ENCODE measurements at regions not wholly inside any gene's neighbourhood (a gene's known extent, or its start where the extent isn't known, plus 50 kb on each side); places are given as distances from the start of the nearest gene placed in this dataset.

DNA sequence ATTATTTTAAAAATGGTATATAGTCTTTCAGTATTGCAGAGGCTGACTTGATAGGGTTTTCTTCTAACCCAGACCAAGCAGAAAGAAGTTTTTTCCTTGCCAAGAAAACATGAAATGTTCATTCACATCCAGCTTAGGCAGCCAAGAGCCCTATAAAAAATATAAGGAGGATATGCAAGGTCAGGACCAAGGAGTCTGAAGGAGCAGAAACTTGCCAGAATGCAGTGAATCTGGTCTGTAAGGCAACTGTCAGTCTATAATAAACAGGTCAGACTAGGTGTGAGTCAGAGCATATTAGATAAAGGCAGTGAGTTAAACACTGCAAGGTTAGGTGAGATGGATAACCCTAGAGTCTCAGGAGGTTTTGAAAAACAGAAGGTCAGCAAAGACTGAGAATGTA lies 645.5 kb downstream of the C12orf50 start:
- TF ChIP-seq, protein P1, sequence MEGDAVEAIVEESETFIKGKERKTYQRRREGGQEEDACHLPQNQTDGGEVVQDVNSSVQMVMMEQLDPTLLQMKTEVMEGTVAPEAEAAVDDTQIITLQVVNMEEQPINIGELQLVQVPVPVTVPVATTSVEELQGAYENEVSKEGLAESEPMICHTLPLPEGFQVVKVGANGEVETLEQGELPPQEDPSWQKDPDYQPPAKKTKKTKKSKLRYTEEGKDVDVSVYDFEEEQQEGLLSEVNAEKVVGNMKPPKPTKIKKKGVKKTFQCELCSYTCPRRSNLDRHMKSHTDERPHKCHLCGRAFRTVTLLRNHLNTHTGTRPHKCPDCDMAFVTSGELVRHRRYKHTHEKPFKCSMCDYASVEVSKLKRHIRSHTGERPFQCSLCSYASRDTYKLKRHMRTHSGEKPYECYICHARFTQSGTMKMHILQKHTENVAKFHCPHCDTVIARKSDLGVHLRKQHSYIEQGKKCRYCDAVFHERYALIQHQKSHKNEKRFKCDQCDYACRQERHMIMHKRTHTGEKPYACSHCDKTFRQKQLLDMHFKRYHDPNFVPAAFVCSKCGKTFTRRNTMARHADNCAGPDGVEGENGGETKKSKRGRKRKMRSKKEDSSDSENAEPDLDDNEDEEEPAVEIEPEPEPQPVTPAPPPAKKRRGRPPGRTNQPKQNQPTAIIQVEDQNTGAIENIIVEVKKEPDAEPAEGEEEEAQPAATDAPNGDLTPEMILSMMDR (IDR thresholded peaks at IDR 0.05) = no peak
- Mint-ChIP-seq H3K36me3 (ENCODE audit: low read depth) (no peaks in the 10 kb centered on the region), H3K4me1 (ENCODE audit: low read depth) (peaks cover 3% of the 10 kb centered on the region), H3K27ac (ENCODE audit: unreplicated experiment) (no peak overlapping the region), H3K27me3 (ENCODE audit: low read depth) (peaks cover 5% of the 10 kb centered on the region), H3K4me3 (ENCODE audit: unreplicated experiment) (no peak overlapping the region), H3K9me3 (ENCODE audit: low read depth) (peaks cover 2% of the 10 kb centered on the region)
- DNase-seq (ENCODE audit: low spot score) = no peak

DNA sequence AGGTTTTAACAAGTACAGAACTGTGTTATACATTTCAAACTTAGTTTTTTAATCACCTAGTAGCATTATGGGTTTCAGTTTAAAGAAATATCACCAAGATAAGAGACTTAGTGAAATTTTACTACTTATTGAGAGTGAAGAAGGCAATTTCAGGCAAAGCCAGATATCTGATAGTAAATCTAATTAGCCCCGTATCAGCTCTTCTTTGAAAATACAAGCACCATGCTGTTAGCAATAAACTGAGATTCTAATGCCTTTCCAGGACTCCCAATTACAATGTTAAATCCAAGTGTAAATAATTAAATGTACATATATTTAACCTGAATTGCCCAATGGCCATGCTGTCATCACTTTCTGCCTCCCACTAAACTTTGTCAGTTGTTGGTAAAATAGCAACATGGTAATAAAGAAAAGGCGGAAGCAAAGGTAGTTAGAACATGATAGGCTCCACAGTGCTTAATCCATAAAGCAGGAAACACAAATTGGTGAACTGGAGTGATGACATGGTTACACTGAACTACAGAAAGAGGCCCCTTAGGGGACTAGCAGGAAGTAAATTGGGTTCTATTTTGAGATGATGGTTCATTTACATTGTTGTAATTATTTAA lies 646.1 kb downstream of the C12orf50 start:
- Mint-ChIP-seq H3K9me3 (ENCODE audit: low read depth) (peaks cover 2% of the 10 kb centered on the region), H3K27me3 (ENCODE audit: low read depth) (peaks cover 5% of the 10 kb centered on the region), H3K36me3 (ENCODE audit: low read depth) (no peaks in the 10 kb centered on the region), H3K27ac (ENCODE audit: unreplicated experiment) (no peak overlapping the region), H3K4me3 (ENCODE audit: unreplicated experiment) (no peak overlapping the region), H3K4me1 (ENCODE audit: low read depth) (peaks cover 3% of the 10 kb centered on the region)
- DNase-seq (ENCODE audit: low spot score) = no peak
- TF ChIP-seq, protein P1 (IDR thresholded peaks at IDR 0.05) = no peak

DNA sequence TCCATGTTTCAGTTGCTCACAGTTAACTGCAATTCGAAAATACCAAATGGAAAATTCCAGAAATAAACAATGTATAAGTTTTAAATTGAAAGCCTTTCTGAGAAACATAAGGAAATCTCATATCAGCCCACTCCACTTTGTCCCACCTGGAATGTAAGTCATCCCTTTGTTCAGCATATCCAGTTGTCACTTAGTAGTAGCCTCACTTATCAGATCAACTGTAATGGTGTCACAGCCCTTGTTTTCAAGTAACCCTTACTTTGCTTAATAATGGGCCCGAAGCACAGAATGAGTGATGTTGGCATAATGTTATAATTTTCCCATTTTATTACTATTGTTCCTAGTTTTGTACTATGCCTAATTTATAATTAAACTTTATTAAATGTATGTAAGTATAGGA lies 646.8 kb downstream of the C12orf50 start:
- H3K4me1 Mint-ChIP-seq (ENCODE audit: low read depth) = peaks cover 3% of the 10 kb centered on the region
- H3K27ac Mint-ChIP-seq (ENCODE audit: unreplicated experiment) = no peak overlapping the region
- no peaks in the 10 kb centered on the region for H3K9me3 Mint-ChIP-seq (ENCODE audit: low read depth)
- DNase-seq (ENCODE audit: low spot score) = no peak
- peaks cover 5% of the 10 kb centered on the region for H3K27me3 Mint-ChIP-seq (ENCODE audit: low read depth)
- H3K36me3 Mint-ChIP-seq (ENCODE audit: low read depth) = no peaks in the 10 kb centered on the region
- no peak overlapping the region for H3K4me3 Mint-ChIP-seq (ENCODE audit: unreplicated experiment)
- TF ChIP-seq, protein P1 (IDR thresholded peaks at IDR 0.05) = no peak

DNA sequence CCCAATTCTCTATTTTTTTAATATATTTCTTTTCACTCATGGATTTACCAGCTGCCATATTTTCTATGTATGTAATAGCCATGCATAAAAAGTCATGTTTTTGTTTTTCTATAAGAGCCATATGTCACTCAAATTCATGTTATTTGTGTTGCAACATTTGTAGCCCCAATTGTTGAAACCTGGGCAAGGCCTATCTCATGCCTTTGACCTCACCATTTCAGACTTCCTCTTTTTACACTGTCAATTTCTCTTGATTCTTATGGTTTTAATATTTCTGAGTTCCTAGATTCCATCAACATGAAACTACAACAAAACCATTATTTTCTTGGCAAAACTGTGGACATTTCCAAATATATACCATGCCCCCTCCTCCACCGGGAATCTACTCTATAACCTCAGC lies 647.5 kb downstream of the C12orf50 start:
- Mint-ChIP-seq H3K27ac (ENCODE audit: unreplicated experiment) (no peak overlapping the region), H3K36me3 (ENCODE audit: low read depth) (no peaks in the 10 kb centered on the region), H3K9me3 (ENCODE audit: low read depth) (peaks cover under 1% of the 10 kb centered on the region), H3K4me1 (ENCODE audit: low read depth) (peaks cover 4% of the 10 kb centered on the region), H3K4me3 (ENCODE audit: unreplicated experiment) (no peak overlapping the region), H3K27me3 (ENCODE audit: low read depth) (peaks cover under 1% of the 10 kb centered on the region)
- TF ChIP-seq, protein P1 (IDR thresholded peaks at IDR 0.05) = no peak
- DNase-seq (ENCODE audit: low spot score) = no peak

DNA sequence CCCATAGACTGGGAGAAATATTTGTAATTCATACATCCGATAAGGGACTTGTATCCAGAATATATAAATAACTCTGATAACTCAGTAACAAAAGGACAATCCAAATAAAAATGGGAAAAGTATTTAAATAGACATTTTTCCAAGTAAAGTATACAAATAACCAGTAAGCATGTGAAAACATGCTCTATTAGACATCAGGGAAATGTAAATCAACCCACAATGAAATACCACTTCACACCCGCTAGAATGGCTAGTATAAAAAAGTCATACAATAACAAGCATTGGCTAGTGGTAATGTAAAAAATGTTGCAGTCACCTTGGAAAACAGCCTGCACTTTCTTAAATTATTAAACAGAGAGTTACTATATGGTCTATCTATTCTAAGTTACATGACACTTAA lies 650.7 kb downstream of the C12orf50 start:
- Mint-ChIP-seq H3K4me1 (ENCODE audit: low read depth) (peaks cover 8% of the 10 kb centered on the region), H3K27ac (ENCODE audit: unreplicated experiment) (no peak overlapping the region), H3K36me3 (ENCODE audit: low read depth) (peaks cover 3% of the 10 kb centered on the region), H3K9me3 (ENCODE audit: low read depth) (peaks cover 18% of the 10 kb centered on the region), H3K4me3 (ENCODE audit: unreplicated experiment) (no peak overlapping the region), H3K27me3 (ENCODE audit: low read depth) (no peaks in the 10 kb centered on the region)
- DNase-seq (ENCODE audit: low spot score) = no peak
- TF ChIP-seq, protein P1 (IDR thresholded peaks at IDR 0.05) = no peak
